Mucosa of descending colon (tissue), 3 donors: ENCODE measurements at regions not wholly inside any gene's neighbourhood (a gene's known extent, or its start where the extent isn't known, plus 50 kb on each side); places are given as distances from the start of the nearest gene placed in this dataset.

ENCODE experiments used
- ATAC-seq: fragments of 200-7000 bp; cut with Tn5 transposase; one replicate; pipeline ENCODE4 v1.9.1; 2020; ENCODE audit warnings: mild to moderate bottlenecking, moderate library complexity
- DNase-seq, 3 donors: peaks; one replicate each; pipeline ENCODE4 v3.0.0-alpha.2; 2020
- H3K36me3 ChIP-seq: fragments of 200-600 bp; one replicate; pipeline ENCODE4 v1.8.0; 2021; ENCODE audit warnings: low read depth, mild to moderate bottlenecking
- H3K4me1 ChIP-seq: fragments of 200-600 bp; one replicate; pipeline ENCODE4 v1.8.0; 2021; ENCODE audit warnings: low read depth, mild to moderate bottlenecking
- H3K4me3 ChIP-seq: fragments of 200-600 bp; one replicate; pipeline ENCODE4 v1.8.0; 2021; ENCODE audit warnings: mild to moderate bottlenecking
- H3K9me3 ChIP-seq: fragments of 200-600 bp; one replicate; pipeline ENCODE4 v1.8.0; 2021; ENCODE audit warnings: mild to moderate bottlenecking
- intact Hi-C, 2 donors: fragments of 100-400 bp; cut with DNase I in 1 of 2; cut with micrococcal nuclease in 1 of 2; formaldehyde crosslinking; loops; one replicate each; pipeline versions ENCODE4 v1.11.0 to v1.11.1; 2022; cut with DNase I, micrococcal nuclease
- TF ChIP-seq, protein P1 (sequence below): fragments of 200-600 bp; IDR thresholded peaks from one replicate; pipeline ENCODE4 v1.8.0; 2022; ENCODE audit warnings: antibody characterized with exemption, mild to moderate bottlenecking
- donor health status: DM: no; HTN: no; CAD: no; lungs with moderate emphysema.
- donor health status: DM: no; HTN: no; CAD: no.
- donor health status: DM: no; HTN: yes; CAD: no.

DNA sequence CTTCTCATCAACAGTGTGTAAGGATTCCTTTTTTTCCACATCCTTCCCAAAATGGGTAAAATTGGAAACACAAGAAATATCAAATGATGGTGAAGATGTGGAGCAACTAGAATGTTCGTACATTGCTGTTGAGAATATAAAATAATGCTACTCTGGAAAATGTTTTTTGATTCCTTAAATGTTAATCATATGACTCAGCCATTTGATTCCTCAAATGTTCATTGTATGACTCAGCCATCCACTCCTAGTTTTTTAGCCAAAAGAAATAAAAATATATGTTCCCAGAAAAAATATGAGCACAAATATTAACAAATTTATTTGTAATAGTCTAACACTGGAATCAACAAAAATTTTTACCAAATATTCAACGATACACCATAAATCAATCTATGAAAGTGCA is 1108.6 kb downstream of the LRFN5 start:
- intact Hi-C loops = no loop called here
- TF ChIP-seq, protein P1, sequence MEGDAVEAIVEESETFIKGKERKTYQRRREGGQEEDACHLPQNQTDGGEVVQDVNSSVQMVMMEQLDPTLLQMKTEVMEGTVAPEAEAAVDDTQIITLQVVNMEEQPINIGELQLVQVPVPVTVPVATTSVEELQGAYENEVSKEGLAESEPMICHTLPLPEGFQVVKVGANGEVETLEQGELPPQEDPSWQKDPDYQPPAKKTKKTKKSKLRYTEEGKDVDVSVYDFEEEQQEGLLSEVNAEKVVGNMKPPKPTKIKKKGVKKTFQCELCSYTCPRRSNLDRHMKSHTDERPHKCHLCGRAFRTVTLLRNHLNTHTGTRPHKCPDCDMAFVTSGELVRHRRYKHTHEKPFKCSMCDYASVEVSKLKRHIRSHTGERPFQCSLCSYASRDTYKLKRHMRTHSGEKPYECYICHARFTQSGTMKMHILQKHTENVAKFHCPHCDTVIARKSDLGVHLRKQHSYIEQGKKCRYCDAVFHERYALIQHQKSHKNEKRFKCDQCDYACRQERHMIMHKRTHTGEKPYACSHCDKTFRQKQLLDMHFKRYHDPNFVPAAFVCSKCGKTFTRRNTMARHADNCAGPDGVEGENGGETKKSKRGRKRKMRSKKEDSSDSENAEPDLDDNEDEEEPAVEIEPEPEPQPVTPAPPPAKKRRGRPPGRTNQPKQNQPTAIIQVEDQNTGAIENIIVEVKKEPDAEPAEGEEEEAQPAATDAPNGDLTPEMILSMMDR = no peak
- ATAC-seq = no peak

DNA sequence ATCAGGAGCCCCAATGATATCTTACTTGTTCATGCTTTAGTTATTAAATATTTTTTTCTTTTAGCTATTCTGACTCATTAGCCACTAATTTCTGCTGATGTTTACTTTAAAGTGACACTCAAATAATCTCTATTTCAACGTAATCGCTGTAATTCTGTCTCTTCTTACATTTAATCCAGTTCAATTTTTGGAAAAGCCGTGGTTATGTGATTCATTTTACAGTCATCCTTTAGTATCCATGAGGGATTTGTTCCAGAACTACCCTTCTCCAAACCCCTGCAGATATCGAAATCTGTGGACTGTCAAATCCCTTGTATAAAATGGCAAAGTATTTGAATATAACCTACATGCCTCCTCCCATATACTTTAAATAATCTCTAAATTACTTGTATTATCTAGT is 1103.4 kb downstream of the LRFN5 start:
- no peaks in the 10 kb centered on the region for H3K4me1 ChIP-seq
- intact Hi-C loops = no loop called here
- TF ChIP-seq, protein P1 = no peak
- ATAC-seq = no peak
- H3K4me3 ChIP-seq = no peak overlapping the region
- H3K9me3 ChIP-seq = peaks cover 8% of the 10 kb centered on the region
- DNase-seq = no peak
- H3K36me3 ChIP-seq = no peaks in the 10 kb centered on the region

More for the DNA sequence above, 1108.6 kb downstream of the LRFN5 start:
- DNase-seq = no peak
- Histone ChIP-seq H3K4me3 (no peak overlapping the region), H3K36me3 (no peaks in the 10 kb centered on the region), H3K9me3 (peaks cover 5% of the 10 kb centered on the region), H3K4me1 (no peaks in the 10 kb centered on the region)

DNA sequence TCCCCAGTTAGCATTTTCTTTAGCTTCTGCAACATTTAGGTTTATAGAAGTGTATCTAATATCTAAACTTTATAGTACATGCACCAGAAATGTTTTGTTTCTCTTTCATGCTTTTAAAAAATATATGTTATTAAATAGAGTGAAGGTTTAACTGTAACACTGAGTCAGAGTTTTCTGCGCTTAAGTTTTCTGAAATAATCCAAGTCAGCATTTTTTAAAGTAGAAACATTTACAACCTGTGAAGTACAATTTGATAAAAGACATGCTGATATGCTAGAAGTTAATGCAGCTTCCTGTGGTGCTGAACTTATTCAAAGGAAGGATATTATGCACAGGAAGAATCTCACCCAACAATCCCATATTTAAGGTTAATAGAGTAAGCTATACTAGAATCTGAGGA is 1096.8 kb downstream of the LRFN5 start:
- DNase-seq (no peak), ATAC-seq (no peak)
- Histone ChIP-seq H3K36me3 (no peaks in the 10 kb centered on the region), H3K9me3 (peaks cover under 1% of the 10 kb centered on the region), H3K4me3 (no peak overlapping the region), H3K4me1 (no peaks in the 10 kb centered on the region)
- TF ChIP-seq, protein P1 = no peak
- intact Hi-C loops = no loop called here

DNA sequence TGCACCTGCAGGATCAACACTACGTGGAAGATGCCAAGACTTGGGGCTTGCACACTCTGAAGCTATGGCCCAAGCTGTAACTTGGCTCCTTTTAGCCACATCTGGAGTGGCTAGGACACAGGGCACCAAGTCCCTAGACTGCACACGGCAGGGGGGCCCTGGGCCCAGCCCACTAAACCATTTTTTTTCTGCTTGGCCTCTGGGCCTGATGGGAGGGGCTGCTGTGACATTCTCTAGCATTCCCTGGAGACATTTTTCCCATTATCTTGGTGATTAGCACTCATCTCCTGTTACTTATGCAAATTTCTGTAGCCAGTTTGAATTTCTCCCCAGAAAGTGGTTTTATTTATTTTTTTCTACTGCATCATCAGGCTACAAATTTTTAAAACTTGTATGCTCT is 1080.7 kb downstream of the LRFN5 start:
- Histone ChIP-seq H3K4me3 (no peak overlapping the region), H3K4me1 (no peaks in the 10 kb centered on the region), H3K36me3 (no peaks in the 10 kb centered on the region), H3K9me3 (peaks cover 3% of the 10 kb centered on the region)
- intact Hi-C loops = no loop called here
- TF ChIP-seq, protein P1 = no peak
- ATAC-seq = no peak
- no peak for DNase-seq

DNA sequence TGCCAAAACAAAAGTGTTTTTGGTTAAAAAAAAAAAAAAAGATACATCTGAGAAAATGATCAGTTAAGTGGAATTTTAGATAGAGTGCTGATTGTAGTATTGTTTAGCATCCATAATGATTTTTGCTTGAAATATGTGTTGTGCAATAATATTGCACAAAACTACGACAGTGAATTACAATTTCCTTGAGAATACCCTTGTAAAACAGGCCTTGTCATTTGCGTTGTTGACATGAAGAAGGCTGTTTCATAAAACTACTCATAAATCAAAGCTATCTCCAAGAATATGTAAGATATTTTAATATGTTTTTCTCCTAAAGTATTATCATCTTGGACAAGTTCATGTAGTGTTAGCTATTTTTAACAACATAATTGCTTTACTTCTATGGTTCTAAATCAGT is 1077.0 kb downstream of the LRFN5 start:
- ATAC-seq (no peak), DNase-seq (no peak)
- intact Hi-C loops = no loop called here
- Histone ChIP-seq H3K36me3 (no peaks in the 10 kb centered on the region), H3K4me1 (no peaks in the 10 kb centered on the region), H3K4me3 (no peak overlapping the region), H3K9me3 (peaks cover 3% of the 10 kb centered on the region)
- TF ChIP-seq, protein P1 = no peak

DNA sequence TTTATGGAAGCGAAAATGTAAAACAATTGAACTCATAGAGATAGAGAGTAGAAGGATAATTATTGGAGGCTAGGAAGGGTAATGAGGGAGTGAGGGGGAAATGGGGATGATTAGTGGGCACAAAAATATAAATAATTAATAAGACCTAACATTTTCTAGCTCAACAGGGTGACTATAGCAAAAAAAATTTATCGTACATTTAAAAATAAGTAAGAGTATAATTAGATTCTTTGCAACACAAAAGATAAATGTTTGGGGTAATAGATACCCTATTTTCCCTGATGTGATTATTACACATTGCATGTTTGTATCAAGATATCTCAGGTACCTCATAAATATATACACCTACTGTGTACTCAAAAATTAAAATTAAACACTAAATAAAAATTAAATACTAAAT is 1070.0 kb downstream of the LRFN5 start:
- Histone ChIP-seq H3K36me3 (no peaks in the 10 kb centered on the region), H3K4me3 (no peak overlapping the region)
- TF ChIP-seq, protein P1 = no peak

More for the DNA sequence above, 1070.0 kb downstream of the LRFN5 start:
- H3K4me1 ChIP-seq = no peaks in the 10 kb centered on the region
- ATAC-seq = no peak
- no peak for DNase-seq
- intact Hi-C loops = no loop called here
- peaks cover 2% of the 10 kb centered on the region for H3K9me3 ChIP-seq
